ENCODE measurements at regions not wholly inside any gene's neighbourhood (a gene's known extent, or its start where the extent isn't known, plus 50 kb on each side); places are given as distances from the start of the nearest gene placed in this dataset.

GRCh38 chr2:16139663-16140615 lies 199.6 kb downstream of the MYCN start:
- DNase-seq (ENCODE audit: low read depth, low spot score) = no peak

- no peak for DNase-seq (ENCODE audit: low read depth, low spot score)
These were observed 198.7 kb downstream of the MYCN start for GRCh38 chr2:16138811-16139662.

GRCh38 chr2:16137080-16137755 lies 196.9 kb downstream of the MYCN start:
- no peak for DNase-seq (ENCODE audit: low read depth, low spot score)

- no peak for DNase-seq (ENCODE audit: low read depth, low spot score)
These were observed 196.2 kb downstream of the MYCN start for GRCh38 chr2:16136461-16137035.

- no peak for DNase-seq (ENCODE audit: low read depth, low spot score)
These were observed 195.6 kb downstream of the MYCN start for GRCh38 chr2:16135913-16136310.

- no peak for DNase-seq (ENCODE audit: low read depth, low spot score)
These were observed 195.0 kb downstream of the MYCN start for GRCh38 chr2:16135196-16135912.

GRCh38 chr2:16134436-16135165 lies 194.3 kb downstream of the MYCN start:
- DNase-seq (ENCODE audit: low read depth, low spot score) = no peak

GRCh38 chr2:16130906-16131400 lies 190.6 kb downstream of the MYCN start:
- no peak for DNase-seq (ENCODE audit: low read depth, low spot score)

- no peak for DNase-seq (ENCODE audit: low read depth, low spot score)
These were observed 190.2 kb downstream of the MYCN start for GRCh38 chr2:16130541-16130880.

GRCh38 chr2:16129716-16130540 lies 189.6 kb downstream of the MYCN start:
- DNase-seq (ENCODE audit: low read depth, low spot score) = no peak

GRCh38 chr2:16128746-16129610 lies 188.6 kb downstream of the MYCN start:
- no peak for DNase-seq (ENCODE audit: low read depth, low spot score)

- DNase-seq (ENCODE audit: low read depth, low spot score) = no peak
These were observed 187.6 kb downstream of the MYCN start for GRCh38 chr2:16127958-16128357.

GRCh38 chr2:16127276-16127940 lies 187.1 kb downstream of the MYCN start:
- no peak for DNase-seq (ENCODE audit: low read depth, low spot score)

- DNase-seq (ENCODE audit: low read depth, low spot score) = no peak
These were observed 186.3 kb downstream of the MYCN start for GRCh38 chr2:16126517-16127275.

GRCh38 chr2:16125614-16126516 lies 185.5 kb downstream of the MYCN start:
- no peak for DNase-seq (ENCODE audit: low read depth, low spot score)
